GM23338 (cell line): ENCODE measurements at regions not wholly inside any gene's neighbourhood (a gene's known extent, or its start where the extent isn't known, plus 50 kb on each side); places are given as distances from the start of the nearest gene placed in this dataset.

Experiments used
- ATAC-seq: fragments of 200-7000 bp; cut with Tn5 transposase; 3 replicates; pipeline ENCODE4 v1.9.1; 2020
- DNase-seq: peaks from one replicate; pipeline ENCODE4 v3.0.0-alpha.2; 2015; ENCODE audit warnings: low spot score
- H2AFZ ChIP-seq: fragments of 200-600 bp; sonication (generic); 2 replicates; pipeline ENCODE4 v1.8.0; 2016; ENCODE audit warnings: antibody characterized with exemption, mild to moderate bottlenecking, moderate library complexity
- H3F3A ChIP-seq: fragments of 200-600 bp; sonication (generic); replicated peaks from 2 replicates; pipeline ENCODE4 v1.8.0; 2017; ENCODE audit warnings: antibody characterized with exemption, mixed run types, low read depth
- H3K27ac ChIP-seq: fragments of 200-600 bp; sonication (generic); 2 replicates; pipeline ENCODE4 v1.6.1; 2016; ENCODE audit warnings: low read depth
- H3K27me3 ChIP-seq: fragments of 200-600 bp; sonication (generic); 2 replicates; pipeline ENCODE4 v1.8.0; 2016; ENCODE audit warnings: mild to moderate bottlenecking, mixed run types, moderate library complexity; ENCODE audit not compliant: insufficient read depth
- H3K36me3 ChIP-seq: fragments of 200-600 bp; sonication (generic); 2 replicates; pipeline ENCODE4 v1.8.0; 2016; ENCODE audit warnings: mild to moderate bottlenecking; ENCODE audit not compliant: insufficient read depth
- H3K4me1 ChIP-seq: fragments of 200-600 bp; sonication (generic); 2 replicates; pipeline ENCODE4 v1.8.0; 2016; ENCODE audit warnings: mild to moderate bottlenecking, moderate library complexity; ENCODE audit not compliant: insufficient read depth
- H3K4me2 ChIP-seq: fragments of 200-600 bp; sonication (generic); 2 replicates; pipeline ENCODE4 v1.7.1; 2017; ENCODE audit warnings: mixed run types
- H3K4me3 ChIP-seq: fragments of 200-600 bp; sonication (generic); 2 replicates; pipeline ENCODE4 v1.6.1; 2016; ENCODE audit warnings: mixed run types
- H3K79me2 ChIP-seq: fragments of 200-600 bp; sonication (generic); replicated peaks from 2 replicates; pipeline ENCODE4 v1.8.0; 2017; ENCODE audit warnings: mild to moderate bottlenecking; ENCODE audit not compliant: insufficient read depth
- H3K9me2 ChIP-seq: fragments of 200-600 bp; sonication (generic); 2 replicates; pipeline ENCODE4 v1.8.0; 2017; ENCODE audit not compliant: insufficient read depth
- H4K20me1 ChIP-seq: fragments of 200-600 bp; sonication (generic); replicated peaks from 2 replicates; pipeline ENCODE4 v1.8.0; 2017; ENCODE audit warnings: mild to moderate bottlenecking; ENCODE audit not compliant: insufficient read depth
- H3K27ac Mint-ChIP-seq: 2 replicates; pipeline ENCODE4 v1.8.0; 2020; ENCODE audit warnings: inconsistent platforms, mild to moderate bottlenecking, moderate library complexity, mixed read lengths
- H3K27me3 Mint-ChIP-seq: 3 replicates; pipeline ENCODE4 v1.8.0; 2022; ENCODE audit warnings: low read depth, mild to moderate bottlenecking, moderate library complexity, mixed read lengths, inconsistent platforms; ENCODE audit not compliant: insufficient read depth, poor library complexity
- H3K36me3 Mint-ChIP-seq: 3 replicates; pipeline ENCODE4 v1.8.0; 2021; ENCODE audit warnings: low read depth, mild to moderate bottlenecking, inconsistent platforms, moderate library complexity, mixed read lengths
- H3K4me1 Mint-ChIP-seq: 3 replicates; pipeline ENCODE4 v1.8.0; 2020; ENCODE audit warnings: mild to moderate bottlenecking, inconsistent platforms, mixed read lengths
- H3K4me3 Mint-ChIP-seq: 3 replicates; pipeline ENCODE4 v1.8.0; 2021; ENCODE audit warnings: moderate library complexity, mild to moderate bottlenecking, inconsistent platforms, mixed read lengths
- H3K9me3 Mint-ChIP-seq: 3 replicates; pipeline ENCODE4 v1.8.0; 2020; ENCODE audit warnings: moderate library complexity, mild to moderate bottlenecking, inconsistent platforms, mixed read lengths
- EZH2 ChIP-seq: fragments of 200-600 bp; sonication (generic); IDR thresholded peaks from one replicate; pipeline ENCODE4 v1.8.0; 2017; ENCODE audit warnings: antibody characterized with exemption, mild to moderate bottlenecking, low read depth; ENCODE audit not compliant: unreplicated experiment
- STAT1 ChIP-seq: IDR thresholded peaks from one replicate; pipeline ENCODE4 v1.6.1; 2016; ENCODE audit warnings: antibody characterized with exemption; ENCODE audit not compliant: unreplicated experiment
- TF ChIP-seq, protein P1 (sequence below): fragments of 250-450 bp; sonication (Bioruptor Pico); IDR thresholded peaks from 2 replicates; pipeline ENCODE4 v1.5.0; 2020; ENCODE audit warnings: mild to moderate bottlenecking, moderate library complexity
- TF ChIP-seq, protein P2 (sequence below): IDR thresholded peaks from 2 replicates; pipeline ENCODE4 v1.6.1; 2016; ENCODE audit warnings: antibody characterized with exemption

DNA sequence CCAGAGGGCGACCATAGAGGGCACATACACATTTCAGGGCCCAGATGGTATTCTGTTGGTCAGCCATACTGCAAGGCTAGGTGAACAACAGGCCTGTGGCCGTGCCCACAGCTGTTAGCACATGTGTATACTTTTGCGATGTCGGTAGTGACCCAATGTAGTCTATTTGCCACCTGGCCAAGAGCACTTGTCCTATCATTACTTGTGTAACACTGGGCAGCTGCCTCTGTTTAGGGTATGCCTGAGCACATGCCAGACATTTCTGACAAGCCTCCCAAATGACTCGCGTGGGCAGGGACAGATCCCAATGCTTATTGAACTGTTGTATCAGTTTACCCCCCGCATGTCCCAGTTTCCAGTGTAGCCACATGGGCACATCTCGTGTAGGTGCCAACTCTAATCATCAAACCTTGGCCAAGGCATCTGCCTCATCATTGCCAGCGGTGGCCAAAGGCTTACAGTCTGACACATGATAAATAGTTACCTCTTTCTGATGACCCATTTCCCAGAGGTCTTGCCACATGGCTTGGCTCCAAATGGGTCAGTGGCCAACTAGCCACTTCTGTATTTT is 74.4 kb upstream of the FBXL4 start (continued):
- TF ChIP-seq, protein P1, sequence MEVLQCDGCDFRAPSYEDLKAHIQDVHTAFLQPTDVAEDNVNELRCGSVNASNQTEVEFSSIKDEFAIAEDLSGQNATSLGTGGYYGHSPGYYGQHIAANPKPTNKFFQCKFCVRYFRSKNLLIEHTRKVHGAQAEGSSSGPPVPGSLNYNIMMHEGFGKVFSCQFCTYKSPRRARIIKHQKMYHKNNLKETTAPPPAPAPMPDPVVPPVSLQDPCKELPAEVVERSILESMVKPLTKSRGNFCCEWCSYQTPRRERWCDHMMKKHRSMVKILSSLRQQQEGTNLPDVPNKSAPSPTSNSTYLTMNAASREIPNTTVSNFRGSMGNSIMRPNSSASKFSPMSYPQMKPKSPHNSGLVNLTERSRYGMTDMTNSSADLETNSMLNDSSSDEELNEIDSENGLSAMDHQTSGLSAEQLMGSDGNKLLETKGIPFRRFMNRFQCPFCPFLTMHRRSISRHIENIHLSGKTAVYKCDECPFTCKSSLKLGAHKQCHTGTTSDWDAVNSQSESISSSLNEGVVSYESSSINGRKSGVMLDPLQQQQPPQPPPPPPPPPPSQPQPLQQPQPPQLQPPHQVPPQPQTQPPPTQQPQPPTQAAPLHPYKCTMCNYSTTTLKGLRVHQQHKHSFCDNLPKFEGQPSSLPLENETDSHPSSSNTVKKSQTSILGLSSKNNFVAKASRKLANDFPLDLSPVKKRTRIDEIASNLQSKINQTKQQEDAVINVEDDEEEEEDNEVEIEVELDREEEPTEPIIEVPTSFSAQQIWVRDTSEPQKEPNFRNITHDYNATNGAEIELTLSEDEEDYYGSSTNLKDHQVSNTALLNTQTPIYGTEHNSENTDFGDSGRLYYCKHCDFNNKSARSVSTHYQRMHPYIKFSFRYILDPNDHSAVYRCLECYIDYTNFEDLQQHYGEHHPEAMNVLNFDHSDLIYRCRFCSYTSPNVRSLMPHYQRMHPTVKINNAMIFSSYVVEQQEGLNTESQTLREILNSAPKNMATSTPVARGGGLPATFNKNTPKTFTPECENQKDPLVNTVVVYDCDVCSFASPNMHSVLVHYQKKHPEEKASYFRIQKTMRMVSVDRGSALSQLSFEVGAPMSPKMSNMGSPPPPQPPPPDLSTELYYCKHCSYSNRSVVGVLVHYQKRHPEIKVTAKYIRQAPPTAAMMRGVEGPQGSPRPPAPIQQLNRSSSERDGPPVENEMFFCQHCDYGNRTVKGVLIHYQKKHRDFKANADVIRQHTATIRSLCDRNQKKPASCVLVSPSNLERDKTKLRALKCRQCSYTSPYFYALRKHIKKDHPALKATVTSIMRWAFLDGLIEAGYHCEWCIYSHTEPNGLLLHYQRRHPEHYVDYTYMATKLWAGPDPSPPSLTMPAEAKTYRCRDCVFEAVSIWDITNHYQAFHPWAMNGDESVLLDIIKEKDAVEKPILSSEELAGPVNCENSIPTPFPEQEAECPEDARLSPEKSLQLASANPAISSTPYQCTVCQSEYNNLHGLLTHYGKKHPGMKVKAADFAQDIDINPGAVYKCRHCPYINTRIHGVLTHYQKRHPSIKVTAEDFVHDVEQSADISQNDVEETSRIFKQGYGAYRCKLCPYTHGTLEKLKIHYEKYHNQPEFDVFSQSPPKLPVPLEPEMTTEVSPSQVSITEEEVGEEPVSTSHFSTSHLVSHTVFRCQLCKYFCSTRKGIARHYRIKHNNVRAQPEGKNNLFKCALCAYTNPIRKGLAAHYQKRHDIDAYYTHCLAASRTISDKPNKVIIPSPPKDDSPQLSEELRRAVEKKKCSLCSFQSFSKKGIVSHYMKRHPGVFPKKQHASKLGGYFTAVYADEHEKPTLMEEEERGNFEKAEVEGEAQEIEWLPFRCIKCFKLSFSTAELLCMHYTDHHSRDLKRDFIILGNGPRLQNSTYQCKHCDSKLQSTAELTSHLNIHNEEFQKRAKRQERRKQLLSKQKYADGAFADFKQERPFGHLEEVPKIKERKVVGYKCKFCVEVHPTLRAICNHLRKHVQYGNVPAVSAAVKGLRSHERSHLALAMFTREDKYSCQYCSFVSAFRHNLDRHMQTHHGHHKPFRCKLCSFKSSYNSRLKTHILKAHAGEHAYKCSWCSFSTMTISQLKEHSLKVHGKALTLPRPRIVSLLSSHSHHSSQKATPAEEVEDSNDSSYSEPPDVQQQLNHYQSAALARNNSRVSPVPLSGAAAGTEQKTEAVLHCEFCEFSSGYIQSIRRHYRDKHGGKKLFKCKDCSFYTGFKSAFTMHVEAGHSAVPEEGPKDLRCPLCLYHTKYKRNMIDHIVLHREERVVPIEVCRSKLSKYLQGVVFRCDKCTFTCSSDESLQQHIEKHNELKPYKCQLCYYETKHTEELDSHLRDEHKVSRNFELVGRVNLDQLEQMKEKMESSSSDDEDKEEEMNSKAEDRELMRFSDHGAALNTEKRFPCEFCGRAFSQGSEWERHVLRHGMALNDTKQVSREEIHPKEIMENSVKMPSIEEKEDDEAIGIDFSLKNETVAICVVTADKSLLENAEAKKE (CRISPR knock-in tag) = no peak
- TF ChIP-seq, protein P2, sequence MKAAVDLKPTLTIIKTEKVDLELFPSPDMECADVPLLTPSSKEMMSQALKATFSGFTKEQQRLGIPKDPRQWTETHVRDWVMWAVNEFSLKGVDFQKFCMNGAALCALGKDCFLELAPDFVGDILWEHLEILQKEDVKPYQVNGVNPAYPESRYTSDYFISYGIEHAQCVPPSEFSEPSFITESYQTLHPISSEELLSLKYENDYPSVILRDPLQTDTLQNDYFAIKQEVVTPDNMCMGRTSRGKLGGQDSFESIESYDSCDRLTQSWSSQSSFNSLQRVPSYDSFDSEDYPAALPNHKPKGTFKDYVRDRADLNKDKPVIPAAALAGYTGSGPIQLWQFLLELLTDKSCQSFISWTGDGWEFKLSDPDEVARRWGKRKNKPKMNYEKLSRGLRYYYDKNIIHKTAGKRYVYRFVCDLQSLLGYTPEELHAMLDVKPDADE = no peak
- TF ChIP-seq EZH2 = no peak
- TF ChIP-seq STAT1 = no peak

DNA sequence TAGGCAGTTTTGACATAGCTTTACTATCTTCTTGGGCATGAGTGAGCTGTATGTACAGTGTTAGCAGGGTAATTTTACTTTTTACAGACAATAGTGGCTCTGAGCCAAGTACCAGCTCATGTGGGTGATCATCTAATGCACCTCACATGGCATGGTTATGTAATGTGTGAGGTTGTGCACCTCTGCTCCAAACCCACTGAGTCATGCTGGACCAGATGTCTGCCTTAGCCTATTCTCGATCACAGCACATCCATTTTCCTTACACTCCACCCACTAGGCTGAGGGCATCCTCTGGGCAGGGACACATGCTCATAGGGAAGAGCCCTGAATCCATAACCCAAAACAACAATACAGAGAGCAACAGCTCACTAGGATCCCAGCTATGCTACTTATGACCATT is 71.6 kb upstream of the FBXL4 start:
- H3K4me1 Mint-ChIP-seq = no peaks in the 10 kb centered on the region
- no peaks in the 10 kb centered on the region for H3K36me3 Mint-ChIP-seq
- peaks cover 3% of the 10 kb centered on the region for H3K27me3 Mint-ChIP-seq
- no peak overlapping the region for H3K4me2 ChIP-seq
- H3K27ac ChIP-seq = no peak overlapping the region
- no peaks in the 10 kb centered on the region for H3K36me3 ChIP-seq
- H3K79me2 ChIP-seq = no peaks in the 10 kb centered on the region
- H3K9me3 Mint-ChIP-seq = no peaks in the 10 kb centered on the region
- no peak for ATAC-seq
- H3K4me1 ChIP-seq = no peaks in the 10 kb centered on the region
- DNase-seq = no peak
- no peak overlapping the region for H2AFZ ChIP-seq
- no peak overlapping the region for H3K4me3 Mint-ChIP-seq
- no peak overlapping the region for H3K27ac Mint-ChIP-seq
- H4K20me1 ChIP-seq = no peaks in the 10 kb centered on the region; the same call in 1 of the 2 replicates
- no peaks in the 10 kb centered on the region for H3F3A ChIP-seq
- H3K27me3 ChIP-seq = no peaks in the 10 kb centered on the region
- H3K9me2 ChIP-seq = peaks cover 16% of the 10 kb centered on the region
- no peak overlapping the region for H3K4me3 ChIP-seq
- TF ChIP-seq, protein P1 (CRISPR knock-in tag) = no peak
